SK-N-SH treated with all-trans-retinoic acid at 6 μM for 48 hours (cell line): ENCODE measurements at regions not wholly inside any gene's neighbourhood (a gene's known extent, or its start where the extent isn't known, plus 50 kb on each side); places are given as distances from the start of the nearest gene placed in this dataset.
A peak's percentile ranks its signal among the peaks of the same experiment; 100 is the strongest.

Experiments used
- ATAC-seq: fragments of 200-7000 bp; cut with Tn5 transposase; 3 replicates; pipeline ENCODE4 v1.9.1; 2020; ENCODE audit warnings: mild to moderate bottlenecking, moderate library complexity
- BACH2 ChIP-seq: fragments of 250-450 bp; sonication (Bioruptor Pico); IDR thresholded peaks from 2 replicates; pipeline ENCODE4 v1.9.0; 2021; ENCODE audit warnings: mild to moderate bottlenecking, borderline replicate concordance
- CSDC2 ChIP-seq: fragments of 250-450 bp; sonication (Bioruptor Pico); IDR thresholded peaks from 2 replicates; pipeline ENCODE4 v1.5.0; 2020; ENCODE audit warnings: mild to moderate bottlenecking, moderate library complexity
- ESRRG ChIP-seq: fragments of 250-450 bp; sonication (Bioruptor Pico); IDR thresholded peaks from 2 replicates; pipeline ENCODE4 v1.6.1; 2021; ENCODE audit warnings: mild to moderate bottlenecking
- ISL1 ChIP-seq: fragments of 250-450 bp; sonication (Bioruptor Pico); IDR thresholded peaks from 2 replicates; pipeline ENCODE4 v2.1.2; 2022; ENCODE audit warnings: mild to moderate bottlenecking, moderate library complexity
- OSR1 ChIP-seq: fragments of 250-450 bp; sonication (Bioruptor Pico); IDR thresholded peaks from 2 replicates; pipeline ENCODE4 v1.8.0; 2022; ENCODE audit warnings: moderate library complexity, mild to moderate bottlenecking, inconsistent platforms
- PPARA ChIP-seq: fragments of 250-450 bp; sonication (Bioruptor Pico); IDR thresholded peaks from 2 replicates; pipeline ENCODE4 v1.5.0; 2020; ENCODE audit warnings: mild to moderate bottlenecking, borderline replicate concordance
- RARB ChIP-seq: fragments of 250-450 bp; sonication (Bioruptor Pico); IDR thresholded peaks from 2 replicates; pipeline ENCODE4 v1.8.0; 2021; ENCODE audit warnings: mild to moderate bottlenecking, moderate library complexity
- SNAI2 ChIP-seq: fragments of 250-450 bp; sonication (Bioruptor Pico); IDR thresholded peaks from 2 replicates; pipeline ENCODE4 v1.5.0; 2020; ENCODE audit warnings: mild to moderate bottlenecking, moderate library complexity
- TCF4 ChIP-seq: fragments of 250-450 bp; sonication (Bioruptor Pico); IDR thresholded peaks from 2 replicates; pipeline ENCODE4 v1.8.0; 2021; ENCODE audit warnings: mild to moderate bottlenecking, moderate library complexity, borderline replicate concordance
- TOX ChIP-seq: fragments of 250-450 bp; sonication (Bioruptor Pico); IDR thresholded peaks from 2 replicates; pipeline ENCODE4 v1.8.0; 2021; ENCODE audit warnings: mild to moderate bottlenecking, moderate library complexity, borderline replicate concordance
- ZFP3 ChIP-seq: fragments of 250-450 bp; sonication (Bioruptor Pico); IDR thresholded peaks from 2 replicates; pipeline ENCODE4 v1.5.0; 2020; ENCODE audit warnings: mild to moderate bottlenecking, moderate library complexity
- ZFP30 ChIP-seq: fragments of 450-650 bp; formaldehyde crosslinking; IDR thresholded peaks from 2 replicates; pipeline ENCODE4 v1.5.0; 2022; ENCODE audit warnings: mild to moderate bottlenecking, moderate library complexity
- ZNF70 ChIP-seq: fragments of 450-650 bp; formaldehyde crosslinking; IDR thresholded peaks from 2 replicates; pipeline ENCODE4 v1.5.0; 2020; ENCODE audit warnings: mild to moderate bottlenecking, moderate library complexity
- ZNF8 ChIP-seq: fragments of 450-650 bp; formaldehyde crosslinking; IDR thresholded peaks from 2 replicates; pipeline ENCODE4 v1.5.0; 2020; ENCODE audit warnings: mild to moderate bottlenecking, moderate library complexity
- TF ChIP-seq, protein P1 (sequence below): fragments of 250-450 bp; sonication (Bioruptor Pico); IDR thresholded peaks from 2 replicates; pipeline ENCODE4 v1.8.0; 2020; ENCODE audit warnings: mild to moderate bottlenecking, moderate library complexity, borderline replicate concordance
- TF ChIP-seq, protein P2 (sequence below): fragments of 250-450 bp; sonication (Bioruptor Pico); IDR thresholded peaks from 2 replicates; pipeline ENCODE4 v1.5.1; 2021; ENCODE audit warnings: mild to moderate bottlenecking, moderate library complexity
- TF ChIP-seq, protein P3 (sequence below): fragments of 250-450 bp; sonication (Bioruptor Pico); IDR thresholded peaks from 2 replicates; pipeline ENCODE4 v1.5.1; 2020; ENCODE audit warnings: low read depth, mild to moderate bottlenecking, moderate library complexity
- TF ChIP-seq, protein P4 (sequence below): fragments of 250-450 bp; sonication (Bioruptor Pico); IDR thresholded peaks from 2 replicates; pipeline ENCODE4 v1.5.0; 2020; ENCODE audit warnings: mild to moderate bottlenecking, moderate library complexity
- TF ChIP-seq, protein P5 (sequence below): fragments of 250-450 bp; sonication (Bioruptor Pico); IDR thresholded peaks from 2 replicates; pipeline ENCODE4 v1.8.0; 2021; ENCODE audit warnings: low read depth, mild to moderate bottlenecking, moderate library complexity, borderline replicate concordance

DNA sequence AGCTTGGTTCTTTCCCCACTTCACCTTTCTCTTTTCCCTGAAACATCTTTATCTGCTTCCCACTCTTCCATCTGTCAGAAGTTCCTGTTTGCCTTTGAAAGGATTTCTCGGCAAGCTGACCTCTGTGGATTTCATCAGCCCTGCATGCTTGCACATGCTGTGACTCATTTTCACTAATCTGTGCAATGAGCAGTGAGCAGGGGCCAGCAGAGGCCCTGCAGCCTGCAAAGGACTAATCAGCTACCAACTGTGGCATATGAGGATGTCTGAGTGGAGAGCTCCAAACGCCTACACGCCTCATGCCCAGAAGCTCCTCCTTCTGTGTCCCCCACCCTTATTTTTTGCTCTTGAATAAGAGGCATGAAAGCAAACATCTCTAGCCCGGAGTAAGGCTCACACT lies 333.0 kb upstream of the SEMA6D start:
- ATAC-seq, result peak; percentile 41; the same call in 2 of the 3 replicates
- TF ChIP-seq, protein P1, sequence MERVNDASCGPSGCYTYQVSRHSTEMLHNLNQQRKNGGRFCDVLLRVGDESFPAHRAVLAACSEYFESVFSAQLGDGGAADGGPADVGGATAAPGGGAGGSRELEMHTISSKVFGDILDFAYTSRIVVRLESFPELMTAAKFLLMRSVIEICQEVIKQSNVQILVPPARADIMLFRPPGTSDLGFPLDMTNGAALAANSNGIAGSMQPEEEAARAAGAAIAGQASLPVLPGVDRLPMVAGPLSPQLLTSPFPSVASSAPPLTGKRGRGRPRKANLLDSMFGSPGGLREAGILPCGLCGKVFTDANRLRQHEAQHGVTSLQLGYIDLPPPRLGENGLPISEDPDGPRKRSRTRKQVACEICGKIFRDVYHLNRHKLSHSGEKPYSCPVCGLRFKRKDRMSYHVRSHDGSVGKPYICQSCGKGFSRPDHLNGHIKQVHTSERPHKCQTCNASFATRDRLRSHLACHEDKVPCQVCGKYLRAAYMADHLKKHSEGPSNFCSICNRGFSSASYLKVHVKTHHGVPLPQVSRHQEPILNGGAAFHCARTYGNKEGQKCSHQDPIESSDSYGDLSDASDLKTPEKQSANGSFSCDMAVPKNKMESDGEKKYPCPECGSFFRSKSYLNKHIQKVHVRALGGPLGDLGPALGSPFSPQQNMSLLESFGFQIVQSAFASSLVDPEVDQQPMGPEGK (CRISPR knock-in tag), result no peak
- TF ChIP-seq BACH2 (CRISPR knock-in tag) (no peak), TOX (CRISPR knock-in tag) (no peak)
- TF ChIP-seq, protein P2, sequence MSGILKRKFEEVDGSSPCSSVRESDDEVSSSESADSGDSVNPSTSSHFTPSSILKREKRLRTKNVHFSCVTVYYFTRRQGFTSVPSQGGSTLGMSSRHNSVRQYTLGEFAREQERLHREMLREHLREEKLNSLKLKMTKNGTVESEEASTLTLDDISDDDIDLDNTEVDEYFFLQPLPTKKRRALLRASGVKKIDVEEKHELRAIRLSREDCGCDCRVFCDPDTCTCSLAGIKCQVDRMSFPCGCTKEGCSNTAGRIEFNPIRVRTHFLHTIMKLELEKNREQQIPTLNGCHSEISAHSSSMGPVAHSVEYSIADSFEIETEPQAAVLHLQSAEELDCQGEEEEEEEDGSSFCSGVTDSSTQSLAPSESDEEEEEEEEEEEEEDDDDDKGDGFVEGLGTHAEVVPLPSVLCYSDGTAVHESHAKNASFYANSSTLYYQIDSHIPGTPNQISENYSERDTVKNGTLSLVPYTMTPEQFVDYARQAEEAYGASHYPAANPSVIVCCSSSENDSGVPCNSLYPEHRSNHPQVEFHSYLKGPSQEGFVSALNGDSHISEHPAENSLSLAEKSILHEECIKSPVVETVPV (CRISPR knock-in tag), result no peak

DNA sequence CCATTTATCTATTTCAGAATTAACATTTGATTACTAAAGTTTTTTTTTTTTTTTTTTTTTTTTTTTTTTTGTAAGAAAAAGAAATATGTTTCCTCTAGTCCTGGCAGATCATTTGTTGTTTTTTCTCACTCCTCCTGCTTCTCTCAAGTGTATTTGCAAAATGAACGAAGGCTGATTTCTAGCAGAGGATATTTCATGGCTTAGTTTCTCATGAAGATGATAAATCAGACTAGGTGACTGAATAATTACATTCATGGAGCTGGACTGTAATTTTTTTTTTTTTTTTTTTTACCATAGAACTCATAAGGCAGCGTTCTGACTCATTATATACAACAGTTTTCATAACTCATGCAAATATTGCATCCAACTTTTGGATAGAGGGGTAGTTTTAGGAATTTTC lies 332.5 kb upstream of the SEMA6D start:
- no peak for TF ChIP-seq TOX (CRISPR knock-in tag)
- no peak for TF ChIP-seq ZFP30 (CRISPR knock-in tag)
- TF ChIP-seq, all 23 proteins: peak for 0
- ATAC-seq, result no peak

DNA sequence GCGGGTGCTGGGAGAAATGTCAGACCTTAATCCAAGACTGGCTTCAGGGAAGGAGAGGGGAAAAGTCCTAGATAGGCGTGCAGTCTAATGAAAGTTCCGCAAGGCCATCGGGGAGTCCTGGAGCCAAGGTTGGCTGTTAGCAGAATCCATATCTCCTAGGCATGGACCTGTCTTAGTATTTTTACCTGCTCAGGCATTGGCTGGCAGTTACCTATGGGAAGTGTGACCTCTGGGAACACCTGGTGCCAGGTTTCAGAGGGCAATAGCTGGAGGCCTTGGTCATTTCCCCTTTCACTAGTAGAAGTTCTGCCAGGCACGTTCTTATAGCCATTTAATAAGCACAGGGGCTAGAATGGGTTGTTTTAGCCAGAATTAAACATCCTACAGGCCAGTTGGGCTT lies 330.8 kb upstream of the SEMA6D start:
- no peak for TF ChIP-seq CSDC2 (CRISPR knock-in tag)
- TF ChIP-seq ESRRG (CRISPR knock-in tag), result no peak
- TF ChIP-seq BACH2 (CRISPR knock-in tag), result no peak
- no peak for TF ChIP-seq ZNF8 (CRISPR knock-in tag)
- TF ChIP-seq, protein P3, sequence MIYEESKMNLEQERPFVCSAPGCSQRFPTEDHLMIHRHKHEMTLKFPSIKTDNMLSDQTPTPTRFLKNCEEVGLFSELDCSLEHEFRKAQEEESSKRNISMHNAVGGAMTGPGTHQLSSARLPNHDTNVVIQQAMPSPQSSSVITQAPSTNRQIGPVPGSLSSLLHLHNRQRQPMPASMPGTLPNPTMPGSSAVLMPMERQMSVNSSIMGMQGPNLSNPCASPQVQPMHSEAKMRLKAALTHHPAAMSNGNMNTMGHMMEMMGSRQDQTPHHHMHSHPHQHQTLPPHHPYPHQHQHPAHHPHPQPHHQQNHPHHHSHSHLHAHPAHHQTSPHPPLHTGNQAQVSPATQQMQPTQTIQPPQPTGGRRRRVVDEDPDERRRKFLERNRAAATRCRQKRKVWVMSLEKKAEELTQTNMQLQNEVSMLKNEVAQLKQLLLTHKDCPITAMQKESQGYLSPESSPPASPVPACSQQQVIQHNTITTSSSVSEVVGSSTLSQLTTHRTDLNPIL (CRISPR knock-in tag), result no peak
- TF ChIP-seq TCF4 (CRISPR knock-in tag), result no peak
- TF ChIP-seq ZFP30 (CRISPR knock-in tag), result no peak
- TF ChIP-seq PPARA, result no peak
- TF ChIP-seq, protein P4, sequence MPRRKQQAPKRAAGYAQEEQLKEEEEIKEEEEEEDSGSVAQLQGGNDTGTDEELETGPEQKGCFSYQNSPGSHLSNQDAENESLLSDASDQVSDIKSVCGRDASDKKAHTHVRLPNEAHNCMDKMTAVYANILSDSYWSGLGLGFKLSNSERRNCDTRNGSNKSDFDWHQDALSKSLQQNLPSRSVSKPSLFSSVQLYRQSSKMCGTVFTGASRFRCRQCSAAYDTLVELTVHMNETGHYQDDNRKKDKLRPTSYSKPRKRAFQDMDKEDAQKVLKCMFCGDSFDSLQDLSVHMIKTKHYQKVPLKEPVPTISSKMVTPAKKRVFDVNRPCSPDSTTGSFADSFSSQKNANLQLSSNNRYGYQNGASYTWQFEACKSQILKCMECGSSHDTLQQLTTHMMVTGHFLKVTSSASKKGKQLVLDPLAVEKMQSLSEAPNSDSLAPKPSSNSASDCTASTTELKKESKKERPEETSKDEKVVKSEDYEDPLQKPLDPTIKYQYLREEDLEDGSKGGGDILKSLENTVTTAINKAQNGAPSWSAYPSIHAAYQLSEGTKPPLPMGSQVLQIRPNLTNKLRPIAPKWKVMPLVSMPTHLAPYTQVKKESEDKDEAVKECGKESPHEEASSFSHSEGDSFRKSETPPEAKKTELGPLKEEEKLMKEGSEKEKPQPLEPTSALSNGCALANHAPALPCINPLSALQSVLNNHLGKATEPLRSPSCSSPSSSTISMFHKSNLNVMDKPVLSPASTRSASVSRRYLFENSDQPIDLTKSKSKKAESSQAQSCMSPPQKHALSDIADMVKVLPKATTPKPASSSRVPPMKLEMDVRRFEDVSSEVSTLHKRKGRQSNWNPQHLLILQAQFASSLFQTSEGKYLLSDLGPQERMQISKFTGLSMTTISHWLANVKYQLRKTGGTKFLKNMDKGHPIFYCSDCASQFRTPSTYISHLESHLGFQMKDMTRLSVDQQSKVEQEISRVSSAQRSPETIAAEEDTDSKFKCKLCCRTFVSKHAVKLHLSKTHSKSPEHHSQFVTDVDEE, result no peak
- TF ChIP-seq, protein P1 (CRISPR knock-in tag), result no peak
- no peak for TF ChIP-seq RARB (CRISPR knock-in tag)
- TF ChIP-seq, protein P2 (CRISPR knock-in tag), result no peak
- TF ChIP-seq ISL1 (CRISPR knock-in tag), result no peak
- ATAC-seq, result no peak

DNA sequence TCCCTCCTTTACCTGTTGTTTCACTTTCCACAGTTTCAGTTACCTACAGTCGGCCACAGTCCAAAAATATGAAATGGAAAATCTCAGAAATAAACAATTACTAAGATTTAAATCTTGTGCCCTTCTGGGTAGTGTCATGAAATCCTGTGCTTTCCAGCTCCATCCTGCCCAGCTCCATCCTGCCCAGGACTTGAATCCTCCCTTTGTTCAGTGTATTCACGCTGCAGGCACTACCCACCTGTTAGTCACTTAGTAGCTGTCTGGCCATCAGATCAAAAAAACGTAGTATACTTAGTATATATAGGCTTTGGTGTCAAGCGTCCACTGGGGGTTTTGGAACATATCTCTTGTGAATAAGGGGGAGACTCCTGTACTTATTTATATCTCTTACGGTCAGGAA lies 329.0 kb upstream of the SEMA6D start:
- ATAC-seq, result no peak
- TF ChIP-seq ZFP3 (no peak), ZFP30 (CRISPR knock-in tag) (no peak), OSR1 (CRISPR knock-in tag) (no peak), ISL1 (CRISPR knock-in tag) (no peak), SNAI2 (no peak), ZNF70 (no peak), RARB (CRISPR knock-in tag) (no peak), PPARA (no peak), BACH2 (CRISPR knock-in tag) (no peak), ZNF8 (CRISPR knock-in tag) (no peak), ESRRG (CRISPR knock-in tag) (no peak)
- TF ChIP-seq, protein P3 (CRISPR knock-in tag), result no peak
- TF ChIP-seq, protein P5, sequence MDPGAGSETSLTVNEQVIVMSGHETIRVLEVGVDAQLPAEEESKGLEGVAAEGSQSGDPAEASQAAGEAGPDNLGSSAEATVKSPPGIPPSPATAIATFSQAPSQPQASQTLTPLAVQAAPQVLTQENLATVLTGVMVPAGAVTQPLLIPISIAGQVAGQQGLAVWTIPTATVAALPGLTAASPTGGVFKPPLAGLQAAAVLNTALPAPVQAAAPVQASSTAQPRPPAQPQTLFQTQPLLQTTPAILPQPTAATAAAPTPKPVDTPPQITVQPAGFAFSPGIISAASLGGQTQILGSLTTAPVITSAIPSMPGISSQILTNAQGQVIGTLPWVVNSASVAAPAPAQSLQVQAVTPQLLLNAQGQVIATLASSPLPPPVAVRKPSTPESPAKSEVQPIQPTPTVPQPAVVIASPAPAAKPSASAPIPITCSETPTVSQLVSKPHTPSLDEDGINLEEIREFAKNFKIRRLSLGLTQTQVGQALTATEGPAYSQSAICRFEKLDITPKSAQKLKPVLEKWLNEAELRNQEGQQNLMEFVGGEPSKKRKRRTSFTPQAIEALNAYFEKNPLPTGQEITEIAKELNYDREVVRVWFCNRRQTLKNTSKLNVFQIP (CRISPR knock-in tag), result no peak
